ENCODE measurements at regions not wholly inside any gene's neighbourhood (a gene's known extent, or its start where the extent isn't known, plus 50 kb on each side); places are given as distances from the start of the nearest gene placed in this dataset.

- TF ChIP-seq CTCF (IDR thresholded peaks at IDR 0.05) (no peak), POLR2A (IDR thresholded peaks at IDR 0.05) (no peak), EP300 (IDR thresholded peaks at IDR 0.05) (no peak)
Measured at GRCh38 chr2:30380824-30381223, 66.2 kb upstream of the LCLAT1 start.

Data from upper lobe of left lung (tissue), 4 donors.